GM12878 (cell line): ENCODE measurements at regions not wholly inside any gene's neighbourhood (a gene's known extent, or its start where the extent isn't known, plus 50 kb on each side); places are given as distances from the start of the nearest gene placed in this dataset.

Source experiments
- ATAC-seq: fragments of 200-7000 bp; cut with Tn5 transposase; 3 replicates; pipeline ENCODE4 v1.9.1; 2020; ENCODE audit warnings: mild to moderate bottlenecking, moderate library complexity
- BruUV-seq: library from RNA; stranded (reverse); fragments of 400-500 nt; replicated peaks from 2 replicates; lab custom pipeline; 2021; lab: Mats Ljungman, UMichigan
- CTCF ChIA-PET: fragments of 300-600 bp; sonication (Branson Sonifier 250); formaldehyde crosslinking; extraction: SDS; loops from one replicate; lab custom pipeline; 2021; ENCODE audit warnings: inconsistent platforms; lab: Yijun Ruan, JAX
- POLR2A ChIA-PET: fragments of 350-600 bp; formaldehyde crosslinking; extraction: SDS; loops from one replicate; lab custom pipeline; 2021; ENCODE audit warnings: inconsistent platforms; lab: Charles Lee
- RAD21 ChIA-PET: fragments of 300-600 bp; sonication (Branson Sonifier 250); formaldehyde crosslinking; loops from one replicate; lab custom pipeline; 2023; ENCODE audit warnings: antibody characterized with exemption; ENCODE audit not compliant: unreplicated experiment; lab: Charles Lee
- SMC1A ChIA-PET: fragments of 300-600 bp; sonication (Branson Sonifier 250); formaldehyde crosslinking; loops from one replicate; lab custom pipeline; 2023; ENCODE audit not compliant: unreplicated experiment, uncharacterized antibody; lab: Charles Lee
- DNase-seq: peaks from one replicate; pipeline ENCODE4 v3.0.0-alpha.2; 2011; ENCODE audit warnings: low read depth, low spot score
- FAIRE-seq: peaks from 3 replicates; lab custom pipeline; 2011; peaks lifted over from hg19 to GRCh38; lab: Jason Lieb, UNC
- H2AFZ ChIP-seq: 2 replicates; pipeline ENCODE4 v1.6.0; 2011; ENCODE audit warnings: low read depth, low read length, control low read depth; ENCODE audit not compliant: control insufficient read depth
- H3K27ac ChIP-seq: 2 replicates; pipeline ENCODE4 v1.5.1; 2011; ENCODE audit warnings: control low read depth; ENCODE audit not compliant: control insufficient read depth, insufficient read depth
- H3K27me3 ChIP-seq, 2 experiments: replicated peaks in 1 of 2; 2 replicates each; pipeline versions ENCODE4 v1.6.0 to v1.6.1; 2011; ENCODE audit warnings: low read length in 1 of 2; ENCODE audit not compliant: control insufficient read depth in 2 of 2, insufficient read depth in 2 of 2
- H3K36me3 ChIP-seq, 2 experiments: 2 replicates each; pipeline ENCODE4 v1.5.1; 2011; ENCODE audit warnings: low read length in 1 of 2; ENCODE audit not compliant: control insufficient read depth in 2 of 2, insufficient read depth in 2 of 2
- H3K4me1 ChIP-seq: 2 replicates; pipeline ENCODE4 v1.6.1; 2011; ENCODE audit warnings: mild to moderate bottlenecking, low read length, moderate library complexity, mixed read lengths; ENCODE audit not compliant: control insufficient read depth, insufficient read depth
- H3K4me2 ChIP-seq: 2 replicates; pipeline ENCODE4 v1.6.0; 2011; ENCODE audit warnings: control low read depth; ENCODE audit not compliant: control insufficient read depth, insufficient read depth
- H3K4me3 ChIP-seq: fragments of 200-600 bp; sonication (generic); 2 replicates; pipeline ENCODE4 v1.5.1; 2016
- H3K79me2 ChIP-seq: 2 replicates; pipeline ENCODE4 v1.6.0; 2011; ENCODE audit warnings: low read length; ENCODE audit not compliant: control insufficient read depth, insufficient read depth
- H3K9ac ChIP-seq: 2 replicates; pipeline ENCODE4 v1.8.0; 2011; ENCODE audit warnings: low read length, control low read depth, mixed read lengths; ENCODE audit not compliant: control insufficient read depth, insufficient read depth
- H3K9me3 ChIP-seq: replicated peaks from 3 replicates; pipeline ENCODE4 v1.5.1; 2011; ENCODE audit warnings: mild to moderate bottlenecking, low read length; ENCODE audit not compliant: control insufficient read depth, insufficient read depth
- H4K20me1 ChIP-seq: 2 replicates; pipeline ENCODE4 v1.6.0; 2011; ENCODE audit not compliant: control insufficient read depth, insufficient read depth
- CEBPB ChIP-seq, 2 experiments: fragments of 150-350 bp in 1 of 2; IDR thresholded peaks; 2 replicates each; pipeline ENCODE4 v1.6.1; 2012 to 2014; ENCODE audit warnings: low read depth in 2 of 2, low read length in 2 of 2, borderline replicate concordance in 1 of 2, inconsistent platforms in 1 of 2
- CHD1 ChIP-seq: IDR thresholded peaks from 2 replicates; pipeline ENCODE4 v1.6.1; 2012; ENCODE audit warnings: low read depth, low read length, improper control_type of control experiment
- EED ChIP-seq: sonication (generic); IDR thresholded peaks from 2 replicates; pipeline ENCODE4 v1.6.1; 2016; ENCODE audit warnings: antibody characterized with exemption, low read depth
- FOXM1 ChIP-seq: IDR thresholded peaks from 2 replicates; pipeline ENCODE4 v1.6.1; 2012; ENCODE audit warnings: low read depth, mild to moderate bottlenecking, inconsistent platforms, low read length, moderate library complexity
- GABPA ChIP-seq: IDR thresholded peaks from 2 replicates; pipeline ENCODE4 v1.6.1; 2014; ENCODE audit warnings: antibody characterized with exemption, low read depth, mild to moderate bottlenecking, inconsistent platforms
- MXI1 ChIP-seq: fragments of 150-350 bp; IDR thresholded peaks from 2 replicates; pipeline ENCODE4 v1.6.1; 2011; ENCODE audit warnings: low read depth, mild to moderate bottlenecking, inconsistent platforms, low read length, improper control_type of control experiment
- NFYB ChIP-seq: IDR thresholded peaks from 2 replicates; pipeline ENCODE4 v1.6.1; 2011; ENCODE audit warnings: low read depth, mild to moderate bottlenecking, low read length, improper control_type of control experiment, moderate library complexity; ENCODE audit not compliant: insufficient read depth
- RFX5 ChIP-seq: IDR thresholded peaks from 2 replicates; pipeline ENCODE4 v1.6.1; 2011; ENCODE audit warnings: low read depth, low read length, improper control_type of control experiment
- SIX5 ChIP-seq: IDR thresholded peaks from 2 replicates; pipeline ENCODE4 v1.6.1; 2011; ENCODE audit warnings: mild to moderate bottlenecking, low read depth, low read length, moderate library complexity; ENCODE audit not compliant: severe bottlenecking
- SUZ12 ChIP-seq: fragments of 200-600 bp; sonication (generic); IDR thresholded peaks from one replicate; pipeline ENCODE4 v1.6.1; 2018; ENCODE audit warnings: antibody characterized with exemption, mild to moderate bottlenecking; ENCODE audit not compliant: unreplicated experiment
- YY1 ChIP-seq: IDR thresholded peaks from 2 replicates; pipeline ENCODE4 v1.6.1; 2011; ENCODE audit warnings: low read depth, mild to moderate bottlenecking, low read length
- ZBED1 ChIP-seq: IDR thresholded peaks from 2 replicates; pipeline ENCODE4 v1.6.1; 2016; ENCODE audit warnings: borderline replicate concordance
- WGBS: methylation state at CpG from one replicate; pipeline ENCODE4 v1.1.6; 2016; ENCODE audit warnings: low lambda C conversion rate; ENCODE audit not compliant: insufficient replicate concordance, insufficient coverage; ENCODE audit errors: missing lambda C conversion rate; 5-methylcytosine and 5-hydroxymethylcytosine counted together
- in situ Hi-C: fragments of 300-500 bp; cut with MboI; formaldehyde crosslinking; loops from 9 replicates; pipeline ENCODE4 v1.14.3; 2018; ENCODE audit warnings: mixed read lengths
- intact Hi-C: fragments of 100-400 bp; cut with micrococcal nuclease; formaldehyde crosslinking; loops from one replicate; pipeline ENCODE4 v1.14.2; 2022; ENCODE audit not compliant: unreplicated experiment
- TF ChIP-seq, protein P1 (sequence below): fragments of 450-650 bp; formaldehyde crosslinking; IDR thresholded peaks from 2 replicates; pipeline ENCODE4 v1.4.0; 2022; ENCODE audit warnings: mild to moderate bottlenecking, moderate library complexity
- TF ChIP-seq, protein P2 (sequence below): IDR thresholded peaks from 2 replicates; pipeline ENCODE4 v1.6.1; 2011; ENCODE audit warnings: low read depth, mild to moderate bottlenecking, low read length, moderate library complexity, borderline replicate concordance; ENCODE audit errors: extremely low read depth
- TF ChIP-seq, protein P3 (sequence below): fragments of 450-650 bp; IDR thresholded peaks from 2 replicates; pipeline ENCODE4 v1.6.1; 2018; ENCODE audit warnings: mild to moderate bottlenecking, low read depth, moderate library complexity; ENCODE audit not compliant: partially characterized antibody

DNA sequence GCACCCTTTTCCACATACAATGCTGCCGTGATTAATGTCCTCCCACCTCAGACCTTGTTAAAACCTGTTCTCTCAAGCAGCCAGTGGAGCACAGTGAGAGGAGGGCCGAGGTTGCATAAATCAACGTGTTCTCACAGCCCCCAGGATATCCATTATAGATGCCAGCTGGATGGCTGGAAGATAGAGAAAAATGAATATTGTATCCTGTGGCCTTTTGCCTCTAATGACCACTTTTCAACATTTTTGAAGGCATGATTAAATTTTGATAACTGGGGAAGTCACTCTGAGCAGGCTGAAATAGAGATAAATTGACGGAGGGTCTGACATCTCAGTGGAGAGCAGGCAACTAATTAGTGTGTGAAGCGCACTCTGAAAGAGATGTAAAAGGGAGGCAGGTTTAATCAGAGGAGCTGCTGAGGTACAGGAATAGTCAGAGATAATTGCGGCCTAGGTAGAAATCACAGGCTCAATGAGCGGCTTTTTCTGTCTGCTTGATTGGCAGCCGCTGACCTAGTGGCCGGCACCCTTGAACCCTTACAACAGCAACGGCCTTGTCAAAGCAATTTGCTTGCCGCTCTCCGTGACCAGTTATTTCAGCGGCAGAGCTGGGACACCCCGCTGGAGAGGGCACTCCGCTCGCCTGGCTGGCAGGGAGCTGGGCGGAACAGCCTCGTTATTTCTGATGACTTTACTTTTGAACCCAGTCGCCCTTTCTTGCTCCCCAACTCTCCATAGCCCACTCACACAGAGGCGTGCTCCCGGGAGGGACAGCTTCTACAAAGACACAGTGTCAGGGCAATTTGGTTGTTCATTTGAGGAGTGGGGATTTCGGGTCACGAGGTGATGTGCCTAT lies 560.7 kb downstream of the PSAT1 start (continued):
- TF ChIP-seq, protein P1, sequence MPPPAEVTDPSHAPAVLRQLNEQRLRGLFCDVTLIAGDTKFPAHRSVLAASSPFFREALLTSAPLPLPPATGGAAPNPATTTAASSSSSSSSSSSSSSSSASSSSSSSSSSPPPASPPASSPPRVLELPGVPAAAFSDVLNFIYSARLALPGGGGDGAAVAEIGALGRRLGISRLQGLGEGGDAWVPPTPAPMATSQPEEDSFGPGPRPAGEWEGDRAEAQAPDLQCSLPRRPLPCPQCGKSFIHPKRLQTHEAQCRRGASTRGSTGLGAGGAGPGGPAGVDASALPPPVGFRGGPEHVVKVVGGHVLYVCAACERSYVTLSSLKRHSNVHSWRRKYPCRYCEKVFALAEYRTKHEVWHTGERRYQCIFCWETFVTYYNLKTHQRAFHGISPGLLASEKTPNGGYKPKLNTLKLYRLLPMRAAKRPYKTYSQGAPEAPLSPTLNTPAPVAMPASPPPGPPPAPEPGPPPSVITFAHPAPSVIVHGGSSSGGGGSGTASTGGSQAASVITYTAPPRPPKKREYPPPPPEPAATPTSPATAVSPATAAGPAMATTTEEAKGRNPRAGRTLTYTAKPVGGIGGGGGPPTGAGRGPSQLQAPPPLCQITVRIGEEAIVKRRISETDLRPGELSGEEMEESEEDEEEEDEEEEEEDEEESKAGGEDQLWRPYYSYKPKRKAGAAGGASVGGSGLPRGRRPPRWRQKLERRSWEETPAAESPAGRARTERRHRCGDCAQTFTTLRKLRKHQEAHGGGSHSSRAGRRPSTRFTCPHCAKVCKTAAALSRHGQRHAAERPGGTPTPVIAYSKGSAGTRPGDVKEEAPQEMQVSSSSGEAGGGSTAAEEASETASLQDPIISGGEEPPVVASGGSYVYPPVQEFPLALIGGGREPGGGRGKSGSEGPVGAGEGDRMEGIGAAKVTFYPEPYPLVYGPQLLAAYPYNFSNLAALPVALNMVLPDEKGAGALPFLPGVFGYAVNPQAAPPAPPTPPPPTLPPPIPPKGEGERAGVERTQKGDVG (CRISPR knock-in tag), result no peak
- no peak for TF ChIP-seq FOXM1
- TF ChIP-seq MXI1, result no peak
- no peak for TF ChIP-seq CEBPB (IDR thresholded peaks at IDR 0.05; ENCODE audit: borderline replicate concordance in 1 of 2, low read depth in 2 of 2, low read length in 2 of 2)
- TF ChIP-seq SUZ12, result no peak
- TF ChIP-seq SIX5, result no peak

DNA sequence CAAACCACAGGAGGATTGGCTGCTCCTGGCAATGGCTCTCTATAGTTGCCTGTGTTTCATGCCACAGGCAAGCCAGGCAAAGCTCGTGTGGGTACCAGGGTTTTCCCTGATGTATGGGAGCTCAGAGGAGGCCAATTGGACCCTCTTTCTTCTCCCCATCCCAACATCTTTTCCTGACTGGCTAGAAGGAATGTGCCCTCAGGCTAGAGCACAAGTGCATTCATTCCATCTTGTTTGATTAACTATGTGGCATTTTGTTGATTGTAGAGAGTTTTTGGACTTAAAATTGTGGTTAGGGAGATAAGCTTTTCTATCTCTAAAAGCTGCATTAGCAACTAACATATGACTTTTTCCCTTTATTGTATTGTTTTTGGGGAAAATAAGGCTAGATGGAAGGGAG lies 561.3 kb downstream of the PSAT1 start:
- 0% methylated on average over 1 of the region's 1 CpG for WGBS
- Histone ChIP-seq H3K36me3 (no peaks in the 10 kb centered on the region), H3K4me3 (no peak overlapping the region), H4K20me1 (no peaks in the 10 kb centered on the region), H3K27me3 (no peaks in the 10 kb centered on the region), H2AFZ (no peak overlapping the region), H3K27ac (no peak overlapping the region), H3K4me1 (no peaks in the 10 kb centered on the region), H3K9me3 (no peaks in the 10 kb centered on the region), H3K9ac (no peak overlapping the region), H3K4me2 (no peak overlapping the region), H3K79me2 (no peaks in the 10 kb centered on the region)
- DNase-seq, result no peak
- no peak for ATAC-seq
- ChIA-PET SMC1A (interaction anchor here (0.7 kb wide), 1 partner anchor 10 kb away, joined by 3 read pairs; no protein-coding TSS in a partner anchor), POLR2A (no interaction called here), RAD21 (no interaction called here), CTCF (no interaction called here)
- intact Hi-C loops (no loop called here), in situ Hi-C loops (no loop called here)
- no peak for FAIRE-seq
- no peak for TF ChIP-seq RFX5
- TF ChIP-seq, protein P2, sequence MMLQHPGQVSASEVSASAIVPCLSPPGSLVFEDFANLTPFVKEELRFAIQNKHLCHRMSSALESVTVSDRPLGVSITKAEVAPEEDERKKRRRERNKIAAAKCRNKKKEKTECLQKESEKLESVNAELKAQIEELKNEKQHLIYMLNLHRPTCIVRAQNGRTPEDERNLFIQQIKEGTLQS, result no peak
- TF ChIP-seq, protein P3, sequence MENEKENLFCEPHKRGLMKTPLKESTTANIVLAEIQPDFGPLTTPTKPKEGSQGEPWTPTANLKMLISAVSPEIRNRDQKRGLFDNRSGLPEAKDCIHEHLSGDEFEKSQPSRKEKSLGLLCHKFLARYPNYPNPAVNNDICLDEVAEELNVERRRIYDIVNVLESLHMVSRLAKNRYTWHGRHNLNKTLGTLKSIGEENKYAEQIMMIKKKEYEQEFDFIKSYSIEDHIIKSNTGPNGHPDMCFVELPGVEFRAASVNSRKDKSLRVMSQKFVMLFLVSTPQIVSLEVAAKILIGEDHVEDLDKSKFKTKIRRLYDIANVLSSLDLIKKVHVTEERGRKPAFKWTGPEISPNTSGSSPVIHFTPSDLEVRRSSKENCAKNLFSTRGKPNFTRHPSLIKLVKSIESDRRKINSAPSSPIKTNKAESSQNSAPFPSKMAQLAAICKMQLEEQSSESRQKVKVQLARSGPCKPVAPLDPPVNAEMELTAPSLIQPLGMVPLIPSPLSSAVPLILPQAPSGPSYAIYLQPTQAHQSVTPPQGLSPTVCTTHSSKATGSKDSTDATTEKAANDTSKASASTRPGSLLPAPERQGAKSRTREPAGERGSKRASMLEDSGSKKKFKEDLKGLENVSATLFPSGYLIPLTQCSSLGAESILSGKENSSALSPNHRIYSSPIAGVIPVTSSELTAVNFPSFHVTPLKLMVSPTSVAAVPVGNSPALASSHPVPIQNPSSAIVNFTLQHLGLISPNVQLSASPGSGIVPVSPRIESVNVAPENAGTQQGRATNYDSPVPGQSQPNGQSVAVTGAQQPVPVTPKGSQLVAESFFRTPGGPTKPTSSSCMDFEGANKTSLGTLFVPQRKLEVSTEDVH, result no peak
- no peak for TF ChIP-seq ZBED1
- TF ChIP-seq EED, result no peak
- no peak for TF ChIP-seq YY1
- TF ChIP-seq GABPA, result no peak
- TF ChIP-seq CHD1, result no peak
- no peak for TF ChIP-seq NFYB
- BruUV-seq, result no TSS peak
